Skeletal muscle tissue (tissue), 3 donors: ENCODE measurements at regions not wholly inside any gene's neighbourhood (a gene's known extent, or its start where the extent isn't known, plus 50 kb on each side); places are given as distances from the start of the nearest gene placed in this dataset.

Experiments
- H3K27ac ChIP-seq: one replicate; pipeline ENCODE4 v1.7.0; 2013; ENCODE audit warnings: mild to moderate bottlenecking, low read depth, low read length, inconsistent platforms
- H3K27me3 ChIP-seq, 3 donors: one replicate each; pipeline ENCODE4 v1.7.0; 2013; ENCODE audit warnings: low read length in 3 of 3; ENCODE audit not compliant: control insufficient read depth in 3 of 3, insufficient read depth in 3 of 3
- H3K36me3 ChIP-seq, 3 donors: one replicate each; pipeline ENCODE4 v1.7.0; 2013; ENCODE audit warnings: low read length in 3 of 3; ENCODE audit not compliant: control insufficient read depth in 3 of 3, insufficient read depth in 3 of 3
- H3K4me1 ChIP-seq, 3 donors: one replicate each; pipeline ENCODE4 v1.7.0; 2013; ENCODE audit warnings: low read length in 3 of 3, mild to moderate bottlenecking in 3 of 3; ENCODE audit not compliant: control insufficient read depth in 3 of 3, insufficient read depth in 3 of 3
- H3K4me3 ChIP-seq, 3 donors: one replicate each; pipeline ENCODE4 v1.7.0; 2013; ENCODE audit warnings: low read length in 3 of 3
- H3K9ac ChIP-seq, 3 donors: one replicate each; pipeline ENCODE4 v1.7.0; 2013; ENCODE audit warnings: low read length in 3 of 3, mild to moderate bottlenecking in 3 of 3, moderate library complexity in 2 of 3, low read depth in 1 of 3
- H3K9me3 ChIP-seq, 3 donors: one replicate each; pipeline ENCODE4 v1.7.0; 2013; ENCODE audit warnings: low read length in 3 of 3; ENCODE audit not compliant: control insufficient read depth in 3 of 3
- donor health status: Osteomylitis.

DNA sequence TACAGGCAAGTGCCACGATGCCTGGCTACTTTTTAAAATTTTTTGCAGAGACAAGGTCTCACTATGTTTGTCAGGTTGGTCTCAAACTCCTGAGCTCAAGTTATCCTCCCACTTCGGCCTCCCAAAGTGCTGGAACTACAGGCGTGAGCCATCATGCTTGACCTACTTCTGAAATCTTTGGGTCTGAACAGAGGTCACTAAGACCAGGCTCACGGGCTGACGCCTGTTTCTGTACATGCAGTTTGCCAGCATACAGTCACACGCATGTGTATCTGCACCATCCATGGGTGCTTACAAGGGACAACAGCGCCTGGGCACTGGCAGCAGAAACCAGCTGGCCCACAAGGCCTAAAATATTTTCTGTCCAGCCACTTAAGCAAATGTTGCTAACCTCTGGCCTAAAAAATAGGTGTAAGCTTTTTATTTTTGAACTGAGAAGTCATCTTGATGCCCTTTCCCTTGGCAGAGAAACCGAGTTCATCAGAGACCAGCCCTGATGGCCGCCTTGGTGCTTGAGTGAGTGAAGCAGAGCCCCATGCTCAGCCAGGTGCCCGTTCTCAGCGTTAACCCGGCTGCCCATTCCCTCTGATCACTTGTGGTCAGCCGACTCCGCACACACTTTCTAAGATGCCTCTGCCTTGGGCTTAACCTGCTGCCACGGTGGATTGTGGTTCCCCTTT is 425.2 kb downstream of the OCA2 start:
- peaks cover 0 to 4% (median 2%) of the 10 kb centered on the region in 3 donors for H3K27me3 ChIP-seq
- H3K4me1 ChIP-seq: no peaks in the 10 kb centered on the region
- H3K36me3 ChIP-seq: no peaks in the 10 kb centered on the region
- no peak overlapping the region for H3K4me3 ChIP-seq
- no peak overlapping the region for H3K9ac ChIP-seq
- peaks cover 0 to 3% (median 0%) of the 10 kb centered on the region in 3 donors for H3K9me3 ChIP-seq
- H3K27ac ChIP-seq: no peak overlapping the region

- Histone ChIP-seq H3K4me1 (no peaks in the 10 kb centered on the region), H3K4me3 (peak overlapping the region in 1 of 3 donors; percentile 40), H3K9ac (no peak overlapping the region), H3K36me3 (no peaks in the 10 kb centered on the region), H3K27ac (no peak overlapping the region), H3K9me3 (peaks cover 0 to 3% (median 0%) of the 10 kb centered on the region in 3 donors), H3K27me3 (peaks cover 0 to 2% (median under 1%) of the 10 kb centered on the region in 3 donors)
Observed at GRCh38 chr15:27672537-27672936, 426.6 kb downstream of the OCA2 start.

DNA sequence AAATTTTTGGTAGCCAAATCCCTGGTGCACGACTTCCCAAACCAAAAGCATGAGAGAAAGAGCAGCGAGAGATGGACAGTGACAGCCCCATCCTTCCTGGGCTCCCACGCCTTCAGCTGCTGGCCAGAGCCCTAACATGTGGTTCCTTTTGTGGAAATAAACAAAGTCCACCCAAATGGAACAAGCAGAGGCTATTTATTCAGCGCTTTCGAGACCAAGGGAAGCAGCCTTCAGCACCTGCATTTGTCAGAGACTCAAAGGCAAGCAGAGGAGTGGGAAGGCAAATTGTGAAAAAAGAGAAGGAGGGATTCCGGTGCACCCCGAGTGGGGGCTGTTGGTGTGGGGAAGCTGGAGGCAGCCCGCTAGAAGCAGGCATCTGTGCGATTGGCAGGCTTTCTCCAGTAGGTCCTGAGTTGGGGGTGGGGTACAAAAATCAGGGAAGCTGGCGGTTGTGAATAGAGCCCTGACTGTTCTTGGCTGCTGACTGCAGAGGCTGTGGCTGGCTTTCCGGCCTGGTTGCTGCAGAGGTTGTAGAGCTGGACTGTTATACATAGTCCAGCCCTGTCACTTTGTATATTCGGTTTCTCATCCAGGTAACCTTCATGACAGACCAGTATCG is 427.2 kb downstream of the OCA2 start:
- H3K27ac ChIP-seq: no peak overlapping the region
- no peaks in the 10 kb centered on the region for H3K36me3 ChIP-seq
- H3K9me3 ChIP-seq: peaks cover 0 to 3% (median 0%) of the 10 kb centered on the region in 3 donors
- H3K9ac ChIP-seq: no peak overlapping the region
- peaks cover 0 to 2% (median 0%) of the 10 kb centered on the region in 3 donors for H3K27me3 ChIP-seq
- H3K4me3 ChIP-seq: no peak overlapping the region
- H3K4me1 ChIP-seq: no peaks in the 10 kb centered on the region

GRCh38 chr15:27670486-27671209 is 428.5 kb downstream of the OCA2 start:
- no peak overlapping the region for H3K27ac ChIP-seq
- H3K36me3 ChIP-seq: no peaks in the 10 kb centered on the region
- no peak overlapping the region for H3K9ac ChIP-seq
- no peak overlapping the region for H3K4me3 ChIP-seq
- H3K4me1 ChIP-seq: no peaks in the 10 kb centered on the region
- H3K9me3 ChIP-seq: peaks cover 0 to 3% (median 0%) of the 10 kb centered on the region in 3 donors
- peaks cover 0 to 2% (median 0%) of the 10 kb centered on the region in 3 donors for H3K27me3 ChIP-seq

- Histone ChIP-seq H3K9me3 (peaks cover 0 to 3% (median 0%) of the 10 kb centered on the region in 3 donors), H3K36me3 (no peaks in the 10 kb centered on the region), H3K27ac (no peak overlapping the region), H3K27me3 (peaks cover 0 to 2% (median 0%) of the 10 kb centered on the region in 3 donors), H3K9ac (no peak overlapping the region), H3K4me3 (no peak overlapping the region), H3K4me1 (no peaks in the 10 kb centered on the region)
Observed at GRCh38 chr15:27669641-27670040, 429.5 kb downstream of the OCA2 start.

- H3K4me3 ChIP-seq: no peak overlapping the region
- no peaks in the 10 kb centered on the region for H3K4me1 ChIP-seq
- no peak overlapping the region for H3K27ac ChIP-seq
- H3K27me3 ChIP-seq: peaks cover 0 to 2% (median 0%) of the 10 kb centered on the region in 3 donors
- H3K9me3 ChIP-seq: peaks cover 0 to 3% (median 0%) of the 10 kb centered on the region in 3 donors
- H3K9ac ChIP-seq: no peak overlapping the region
- no peaks in the 10 kb centered on the region for H3K36me3 ChIP-seq
Observed at GRCh38 chr15:27668471-27669220, 430.5 kb downstream of the OCA2 start.

GRCh38 chr15:27665002-27665401 is 434.1 kb downstream of the OCA2 start:
- no peaks in the 10 kb centered on the region for H3K27me3 ChIP-seq
- H3K9me3 ChIP-seq: no peaks in the 10 kb centered on the region

GRCh38 chr15:27662892-27663291 is 436.2 kb downstream of the OCA2 start:
- Histone ChIP-seq H3K9me3 (no peaks in the 10 kb centered on the region), H3K27ac (no peak overlapping the region), H3K9ac (no peak overlapping the region), H3K4me3 (no peak overlapping the region), H3K27me3 (no peaks in the 10 kb centered on the region), H3K36me3 (no peaks in the 10 kb centered on the region), H3K4me1 (no peaks in the 10 kb centered on the region)

More at GRCh38 chr15:27665002-27665401, 434.1 kb downstream of the OCA2 start:
- H3K4me3 ChIP-seq: no peak overlapping the region
- no peak overlapping the region for H3K27ac ChIP-seq
- H3K4me1 ChIP-seq: no peaks in the 10 kb centered on the region
- no peak overlapping the region for H3K9ac ChIP-seq
- H3K36me3 ChIP-seq: no peaks in the 10 kb centered on the region

DNA sequence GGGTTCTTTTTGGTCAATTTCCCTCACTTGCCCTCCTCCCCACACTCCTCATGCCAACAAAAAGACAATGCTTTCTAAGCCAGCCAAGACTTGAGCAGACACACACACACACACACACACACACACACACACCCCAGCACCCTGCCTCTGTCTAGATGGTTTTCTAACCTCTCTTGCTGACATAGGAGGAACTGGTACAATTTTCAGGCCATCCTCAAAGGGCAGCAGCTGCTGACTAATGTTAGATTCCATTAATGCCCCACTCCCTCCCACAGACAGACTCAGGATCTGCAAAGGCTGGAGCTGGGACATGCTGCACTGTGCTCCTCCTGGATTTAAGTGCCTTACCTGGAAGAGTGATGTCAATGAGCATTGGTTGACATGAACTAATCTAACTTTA is 438.4 kb downstream of the OCA2 start:
- no peaks in the 10 kb centered on the region for H3K9me3 ChIP-seq
- no peak overlapping the region for H3K27ac ChIP-seq
- H3K4me3 ChIP-seq: no peak overlapping the region
- H3K27me3 ChIP-seq: no peaks in the 10 kb centered on the region
- H3K4me1 ChIP-seq: no peaks in the 10 kb centered on the region
- H3K36me3 ChIP-seq: no peaks in the 10 kb centered on the region
- H3K9ac ChIP-seq: no peak overlapping the region
